ENCODE measurements at regions not wholly inside any gene's neighbourhood (a gene's known extent, or its start where the extent isn't known, plus 50 kb on each side); places are given as distances from the start of the nearest gene placed in this dataset.

- no peak for TF ChIP-seq GATA3 (IDR thresholded peaks at IDR 0.05; ENCODE audit: low read depth, low read length)
- TF ChIP-seq GATA2 (IDR thresholded peaks at IDR 0.05; ENCODE audit: low read depth, low read length), result no peak
Measured at GRCh38 chr14:104428860-104429259, 150.7 kb upstream of the C14orf180 start.

- TF ChIP-seq GATA3 (IDR thresholded peaks at IDR 0.05; ENCODE audit: low read depth, low read length) (no peak), GATA2 (IDR thresholded peaks at IDR 0.05; ENCODE audit: low read depth, low read length) (no peak)
Measured at GRCh38 chr14:104429291-104429861, 150.2 kb upstream of the C14orf180 start.

GRCh38 chr14:104431351-104431928 lies 148.1 kb upstream of the C14orf180 start:
- TF ChIP-seq GATA2 (IDR thresholded peaks at IDR 0.05; ENCODE audit: low read depth, low read length) (no peak), GATA3 (IDR thresholded peaks at IDR 0.05; ENCODE audit: low read depth, low read length) (no peak)

- no peak for TF ChIP-seq GATA3 (IDR thresholded peaks at IDR 0.05; ENCODE audit: low read depth, low read length)
- TF ChIP-seq GATA2 (IDR thresholded peaks at IDR 0.05; ENCODE audit: low read depth, low read length), result no peak
Measured at GRCh38 chr14:104431929-104432541, 147.5 kb upstream of the C14orf180 start.

- TF ChIP-seq GATA3 (IDR thresholded peaks at IDR 0.05; ENCODE audit: low read depth, low read length), result no peak
- no peak for TF ChIP-seq GATA2 (IDR thresholded peaks at IDR 0.05; ENCODE audit: low read depth, low read length)
Measured at GRCh38 chr14:104432611-104433231, 146.8 kb upstream of the C14orf180 start.

GRCh38 chr14:104433401-104434213 lies 146.0 kb upstream of the C14orf180 start:
- TF ChIP-seq GATA3 (IDR thresholded peaks at IDR 0.05; ENCODE audit: low read depth, low read length), result no peak
- TF ChIP-seq GATA2 (IDR thresholded peaks at IDR 0.05; ENCODE audit: low read depth, low read length), result no peak

GRCh38 chr14:104434214-104435076 lies 145.1 kb upstream of the C14orf180 start:
- TF ChIP-seq GATA3 (IDR thresholded peaks at IDR 0.05; ENCODE audit: low read depth, low read length) (no peak), GATA2 (IDR thresholded peaks at IDR 0.05; ENCODE audit: low read depth, low read length) (no peak)

GRCh38 chr14:104435147-104436046 lies 144.2 kb upstream of the C14orf180 start:
- no peak for TF ChIP-seq GATA3 (IDR thresholded peaks at IDR 0.05; ENCODE audit: low read depth, low read length)
- TF ChIP-seq GATA2 (IDR thresholded peaks at IDR 0.05; ENCODE audit: low read depth, low read length), result no peak

- TF ChIP-seq GATA3 (IDR thresholded peaks at IDR 0.05; ENCODE audit: low read depth, low read length) (no peak), GATA2 (IDR thresholded peaks at IDR 0.05; ENCODE audit: low read depth, low read length) (no peak)
Measured at GRCh38 chr14:104436047-104436591, 143.4 kb upstream of the C14orf180 start.

- TF ChIP-seq GATA3 (IDR thresholded peaks at IDR 0.05; ENCODE audit: low read depth, low read length) (no peak), GATA2 (IDR thresholded peaks at IDR 0.05; ENCODE audit: low read depth, low read length) (no peak)
Measured at GRCh38 chr14:104436741-104437701, 142.5 kb upstream of the C14orf180 start.

GRCh38 chr14:104437703-104438102 lies 141.9 kb upstream of the C14orf180 start:
- no peak for TF ChIP-seq GATA2 (IDR thresholded peaks at IDR 0.05; ENCODE audit: low read depth, low read length)
- TF ChIP-seq GATA3 (IDR thresholded peaks at IDR 0.05; ENCODE audit: low read depth, low read length), result no peak
